Activated naive CD8-positive, alpha-beta T cell treated with anti-CD3 and anti-CD28 coated beads, Interleukin-2, amount 50 U/mL, for 16 hours (primary cell): ENCODE measurements at regions not wholly inside any gene's neighbourhood (a gene's known extent, or its start where the extent isn't known, plus 50 kb on each side); places are given as distances from the start of the nearest gene placed in this dataset.

Experiments
- DNase-seq: peaks from one replicate; pipeline ENCODE4 v3.0.0-alpha.2; 2020; ENCODE audit warnings: low read depth, low spot score

DNA sequence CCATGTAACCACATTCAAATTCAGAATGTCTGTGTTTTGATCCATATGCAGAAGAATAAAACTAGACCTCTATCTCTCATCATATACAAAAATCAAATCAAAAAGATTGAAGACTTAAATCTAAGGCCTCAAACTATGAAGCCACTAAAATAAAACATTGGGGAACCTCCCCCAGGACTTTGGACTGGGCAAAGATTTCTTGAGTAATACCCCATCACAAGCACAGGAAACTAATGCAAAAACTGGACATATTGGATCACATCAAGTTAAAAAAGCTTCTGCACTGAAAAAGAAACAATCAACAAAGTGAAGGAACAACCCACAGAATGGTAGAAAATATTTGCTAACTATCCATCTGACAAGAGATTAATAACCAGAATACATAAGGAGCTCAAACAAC lies 266.8 kb downstream of the EPM2A start:
- DNase-seq: no peak

DNA sequence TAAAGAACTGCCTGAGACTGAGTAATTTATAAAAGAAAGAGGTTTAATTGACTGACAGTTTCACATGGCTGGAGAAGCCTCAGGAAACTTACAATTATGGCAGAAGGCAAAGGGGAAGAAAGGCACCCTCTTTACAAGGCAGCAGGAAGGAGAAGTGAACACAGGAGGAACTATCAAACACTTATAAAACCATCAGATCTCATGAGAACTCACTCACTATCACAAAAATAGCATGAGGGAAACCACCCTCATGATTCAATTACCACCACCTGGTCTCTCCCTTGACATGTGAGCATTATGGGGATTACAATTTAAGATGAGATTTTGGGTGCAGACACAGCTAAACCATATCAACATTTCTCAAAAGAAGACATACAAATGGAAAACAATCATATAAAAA lies 266.3 kb downstream of the EPM2A start:
- no peak for DNase-seq

DNA sequence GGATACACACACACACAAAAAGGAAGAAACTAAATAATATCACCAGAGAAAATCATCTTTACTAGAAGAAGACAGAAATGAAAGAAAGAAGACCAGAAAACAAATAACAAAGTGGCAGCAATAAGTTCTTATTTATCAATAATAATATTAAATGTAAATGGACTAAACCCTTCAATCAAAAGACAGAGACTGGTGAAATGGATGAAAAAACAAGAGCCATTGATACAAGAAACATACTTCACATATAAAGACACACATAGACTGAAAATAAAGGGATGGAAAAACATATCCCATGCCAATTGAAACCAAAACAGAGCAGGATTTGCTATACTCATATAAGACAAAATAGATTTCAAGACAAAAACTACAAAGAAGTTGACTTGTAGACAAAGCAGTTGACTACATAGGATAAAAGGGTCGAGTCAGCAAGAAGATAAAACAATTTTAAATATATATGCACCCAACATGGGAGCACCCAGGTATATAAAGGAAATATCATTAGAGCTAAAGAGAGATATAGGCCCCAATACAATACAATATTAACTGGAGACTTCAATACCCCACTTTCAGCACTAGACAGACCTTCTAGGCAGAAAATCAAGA lies 259.4 kb downstream of the EPM2A start:
- DNase-seq: no peak

DNA sequence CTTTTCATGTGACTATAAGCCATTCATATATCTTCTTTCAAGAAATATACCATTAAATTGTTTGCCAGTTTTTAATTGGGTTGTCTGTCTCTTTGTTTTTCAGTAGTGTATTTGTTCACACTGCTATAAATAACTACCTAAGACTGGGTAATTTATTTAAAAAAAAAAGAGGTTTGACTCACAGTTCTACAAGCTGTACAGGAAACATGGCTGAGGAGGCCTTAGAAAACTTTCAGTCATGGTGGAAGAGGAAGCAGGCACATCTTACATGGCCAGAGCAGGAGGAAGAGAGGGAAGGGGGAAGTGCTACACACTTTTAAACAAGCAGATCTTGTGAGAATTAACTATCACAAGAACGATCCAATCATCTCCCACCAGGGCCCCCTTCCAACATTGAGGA lies 255.3 kb downstream of the EPM2A start:
- DNase-seq: no peak

DNA sequence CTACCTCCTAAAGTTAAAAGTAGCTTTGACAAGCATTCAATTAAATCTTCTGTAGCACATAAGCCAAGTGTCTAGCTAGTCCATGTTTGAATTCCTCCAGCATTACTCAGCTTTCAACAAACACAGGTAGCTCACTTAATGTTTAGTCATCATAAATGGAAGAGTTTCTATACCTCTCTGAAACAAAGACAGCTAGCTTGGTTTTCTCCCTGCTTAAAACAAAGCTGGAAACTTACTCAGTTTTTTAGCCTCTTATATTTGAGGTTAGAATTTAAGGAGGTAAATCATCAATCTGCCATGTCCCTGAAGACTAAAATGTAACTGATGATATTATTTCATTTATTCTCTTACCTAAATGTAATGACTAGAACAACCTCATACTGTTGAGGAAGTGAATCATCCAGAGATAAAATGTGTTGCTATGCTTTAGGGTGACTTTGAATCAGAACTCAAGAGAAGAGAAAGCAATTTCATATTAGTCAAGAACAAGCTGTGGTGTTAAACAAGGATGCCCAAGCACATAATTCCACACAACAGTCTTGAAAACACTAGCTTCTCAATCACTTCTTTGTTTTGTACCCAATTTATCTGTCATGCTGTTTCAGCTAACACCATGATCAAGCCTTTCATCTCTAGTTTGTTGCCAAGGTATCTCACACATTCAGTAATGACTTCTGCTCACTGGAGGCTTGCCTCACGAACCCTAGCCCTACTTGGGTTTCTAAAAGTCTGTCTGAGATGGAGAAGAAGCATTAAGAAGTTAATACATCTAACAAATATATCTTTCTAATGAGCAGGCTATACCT lies 251.9 kb downstream of the EPM2A start:
- no peak for DNase-seq

DNA sequence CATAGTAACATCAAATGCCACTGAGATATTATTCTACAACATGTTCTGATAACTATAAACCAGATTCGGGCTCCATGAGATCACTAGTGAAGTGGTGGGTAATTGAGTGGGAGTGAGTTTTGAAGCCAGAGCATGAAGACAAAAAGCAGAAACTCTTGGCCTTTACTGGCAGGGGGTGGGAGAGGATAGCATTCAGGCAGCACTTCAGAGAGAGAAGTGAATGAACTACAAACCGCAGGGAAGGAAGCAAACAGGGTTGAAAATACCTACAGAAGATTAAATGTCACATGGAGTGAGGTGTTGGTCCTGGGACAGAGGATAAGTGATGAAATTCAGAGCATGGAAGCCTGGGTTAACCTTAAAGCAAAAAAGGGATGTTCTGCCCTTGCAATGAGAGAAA lies 250.0 kb downstream of the EPM2A start:
- no peak for DNase-seq

DNA sequence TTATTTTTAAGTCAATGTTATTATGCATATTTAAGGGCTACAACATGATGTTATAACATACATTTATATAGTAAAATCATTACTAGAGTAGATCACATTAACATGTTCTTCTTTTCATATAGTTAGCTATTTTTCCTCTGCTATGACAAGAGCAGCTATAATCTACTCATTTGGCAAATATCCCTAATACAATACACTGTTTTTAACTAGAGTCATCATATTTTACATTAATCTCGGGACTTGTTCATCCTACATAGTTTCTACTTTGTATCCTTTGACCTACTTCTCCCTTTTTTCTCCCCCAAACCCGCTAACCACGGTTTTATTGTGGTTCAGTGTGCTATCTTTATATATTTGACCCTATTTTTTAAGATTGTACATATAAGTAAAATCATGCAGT lies 249.0 kb downstream of the EPM2A start:
- no peak for DNase-seq

DNA sequence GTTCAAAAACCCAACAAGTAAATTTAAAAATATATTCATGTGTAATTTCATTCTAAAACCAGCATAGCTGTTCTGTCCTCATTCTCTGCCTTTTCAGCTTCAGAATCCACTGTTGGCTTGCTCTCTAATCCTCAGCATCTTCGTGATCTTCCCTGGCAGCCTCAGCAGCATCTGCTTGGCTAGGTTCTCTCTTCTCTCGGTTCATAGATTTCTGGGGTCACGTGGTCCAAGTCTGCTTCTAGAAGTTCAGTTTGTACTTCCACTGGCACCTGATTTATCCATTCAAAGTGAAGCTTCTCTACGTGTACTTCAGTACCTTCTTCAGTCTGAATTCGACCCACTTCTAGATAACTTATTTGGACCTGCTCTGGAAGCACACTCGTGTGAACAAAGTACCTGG lies 245.7 kb downstream of the EPM2A start:
- no peak for DNase-seq

DNA sequence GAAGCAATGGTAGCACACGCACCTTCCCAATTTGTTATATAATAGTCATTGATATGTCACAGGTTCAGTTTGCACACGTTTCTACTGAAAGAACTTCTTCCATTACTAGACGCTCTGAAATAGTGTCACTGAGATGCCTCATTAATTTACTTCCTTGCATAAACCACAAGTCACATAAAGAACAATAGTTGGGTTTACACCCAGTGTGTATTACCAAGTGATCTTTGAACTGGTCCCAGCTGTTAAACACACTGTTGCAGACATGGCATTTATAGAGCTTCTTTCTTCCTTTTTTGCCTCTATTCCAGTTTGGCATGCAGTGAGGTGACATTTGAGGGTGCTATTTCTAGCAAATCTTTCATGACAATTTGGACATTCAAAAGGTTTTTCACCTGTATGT lies 245.3 kb downstream of the EPM2A start:
- DNase-seq: no peak

DNA sequence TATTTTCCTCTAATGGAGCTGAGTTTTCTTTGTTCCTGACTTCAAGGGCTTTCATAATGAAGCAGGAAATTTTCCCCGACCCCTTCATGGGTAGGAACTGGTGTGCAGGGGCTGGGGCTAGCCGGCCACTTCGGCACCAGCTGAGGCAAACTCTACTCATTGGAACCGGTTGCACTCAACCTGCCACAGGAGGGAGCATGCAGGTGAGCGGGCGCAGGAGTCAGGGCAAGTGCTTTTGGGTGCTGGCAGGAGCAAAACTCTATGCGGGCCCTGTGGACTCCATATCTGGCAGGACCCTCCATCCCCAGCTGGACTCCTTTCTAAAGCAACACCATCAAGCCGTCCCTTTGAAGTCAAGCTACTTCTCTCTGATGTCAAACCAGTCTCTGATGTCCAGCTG lies 244.2 kb downstream of the EPM2A start:
- no peak for DNase-seq

DNA sequence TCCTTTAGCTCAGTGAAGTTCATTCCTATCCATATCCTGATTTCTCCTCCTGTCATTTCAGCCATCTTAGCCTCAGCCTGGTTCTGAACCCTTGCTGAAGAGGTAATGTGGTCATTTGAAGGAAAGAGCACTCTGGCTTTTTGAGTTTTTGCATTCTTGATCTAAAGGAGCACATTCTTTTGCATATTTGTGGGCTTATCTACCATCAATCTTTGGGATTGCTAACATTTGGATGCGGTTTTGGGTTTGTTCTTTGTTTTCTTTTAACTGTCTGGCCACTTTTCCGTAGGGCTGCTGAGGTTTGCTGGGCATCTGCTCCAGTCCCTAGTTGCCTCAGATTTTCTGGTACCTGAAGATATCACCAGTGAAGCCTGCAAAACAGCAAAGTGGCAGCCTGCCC lies 238.3 kb downstream of the EPM2A start:
- no peak for DNase-seq

DNA sequence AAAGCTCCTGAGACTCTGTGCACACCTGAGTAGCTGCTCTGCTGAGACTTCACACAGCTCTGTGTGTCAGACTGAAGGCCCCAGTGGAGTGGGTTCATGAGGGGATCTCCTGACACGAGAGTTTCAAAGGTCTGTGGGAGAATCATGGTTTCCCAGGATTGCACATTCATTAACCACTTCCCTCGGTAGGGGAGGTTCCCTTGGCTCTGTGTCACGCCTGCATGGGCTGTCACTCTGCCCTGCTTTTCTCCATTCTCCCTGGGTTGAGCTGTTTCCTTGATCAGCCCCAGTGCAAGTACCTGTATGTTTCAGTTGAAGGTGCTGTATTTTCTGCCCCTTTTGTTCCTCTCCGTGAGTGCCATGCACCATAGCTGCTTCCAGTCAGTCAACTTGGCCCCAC lies 236.9 kb downstream of the EPM2A start:
- DNase-seq: no peak

DNA sequence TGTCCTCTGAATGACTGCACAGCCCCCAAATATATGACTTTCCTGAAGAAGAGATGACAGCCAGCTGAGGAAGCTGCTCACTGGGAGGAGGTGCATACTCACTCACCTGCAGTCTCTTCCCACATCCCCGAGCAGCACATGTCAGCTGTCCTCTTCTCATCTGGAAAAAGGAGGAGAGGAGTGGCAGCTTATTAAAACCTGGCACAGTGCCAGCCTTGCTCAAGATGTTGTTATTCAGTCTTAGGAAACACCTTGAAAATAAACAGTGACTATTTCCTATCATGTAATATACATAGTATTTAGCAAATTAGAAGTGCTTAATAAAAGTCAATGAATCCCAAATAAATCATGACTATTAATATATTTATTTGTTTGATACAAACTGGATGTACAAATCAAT lies 232.9 kb downstream of the EPM2A start:
- DNase-seq: no peak

DNA sequence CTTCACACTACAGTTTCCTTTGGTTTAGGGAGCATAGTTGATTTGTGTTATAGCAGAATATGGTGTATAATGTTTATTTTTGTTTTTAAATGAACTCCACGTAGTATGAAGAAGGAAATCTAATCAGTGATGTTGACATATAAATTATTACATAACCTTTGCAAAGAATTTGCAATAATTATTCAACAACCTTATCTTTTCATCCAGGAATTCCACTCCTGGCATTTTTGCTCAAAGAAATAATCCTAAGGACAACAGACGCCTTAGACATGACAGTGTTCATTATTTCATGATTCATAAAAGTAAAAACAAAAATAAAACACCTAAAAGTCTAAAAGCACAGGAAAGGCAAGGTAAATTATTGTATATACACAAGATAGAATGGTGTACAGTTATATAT lies 229.2 kb downstream of the EPM2A start:
- DNase-seq: no peak

DNA sequence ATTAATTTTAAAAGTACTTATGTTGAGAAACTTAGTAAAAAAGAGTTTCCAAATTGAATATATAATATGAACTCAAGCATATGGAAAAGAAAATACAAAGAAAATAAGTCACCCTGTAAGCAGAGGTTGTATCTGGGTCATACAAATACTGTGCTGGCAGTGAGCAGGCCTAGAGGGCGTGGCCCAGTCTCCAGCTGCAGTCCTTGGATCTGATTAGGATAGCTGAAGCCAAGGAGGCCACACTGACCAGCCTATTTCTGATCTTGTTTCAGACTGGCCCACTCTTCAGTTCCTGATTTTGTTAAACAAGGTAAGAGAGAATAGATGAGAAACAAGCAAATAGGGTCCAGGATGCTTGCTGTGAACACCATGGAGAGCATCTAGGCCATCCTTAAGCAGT lies 228.8 kb downstream of the EPM2A start:
- no peak for DNase-seq

DNA sequence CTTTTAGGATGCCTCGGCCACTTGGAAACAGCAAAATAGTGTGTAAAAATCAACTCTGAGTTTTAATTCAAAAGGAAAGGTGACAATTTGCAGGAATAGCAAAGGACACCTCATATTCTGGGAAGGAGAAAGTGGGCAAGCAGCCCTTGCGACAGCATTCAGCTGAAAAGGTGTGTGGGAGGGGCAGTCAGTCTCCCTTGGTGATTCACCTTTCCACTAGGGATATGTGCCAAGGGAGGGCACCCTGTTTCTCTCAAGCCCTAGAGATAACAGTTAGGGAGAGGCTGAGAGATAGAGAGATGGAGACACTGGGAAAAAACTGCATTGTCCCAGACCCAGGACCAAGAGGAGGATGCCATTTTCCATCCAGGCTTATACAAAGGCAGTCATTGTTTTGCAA lies 228.1 kb downstream of the EPM2A start:
- DNase-seq: no peak

DNA sequence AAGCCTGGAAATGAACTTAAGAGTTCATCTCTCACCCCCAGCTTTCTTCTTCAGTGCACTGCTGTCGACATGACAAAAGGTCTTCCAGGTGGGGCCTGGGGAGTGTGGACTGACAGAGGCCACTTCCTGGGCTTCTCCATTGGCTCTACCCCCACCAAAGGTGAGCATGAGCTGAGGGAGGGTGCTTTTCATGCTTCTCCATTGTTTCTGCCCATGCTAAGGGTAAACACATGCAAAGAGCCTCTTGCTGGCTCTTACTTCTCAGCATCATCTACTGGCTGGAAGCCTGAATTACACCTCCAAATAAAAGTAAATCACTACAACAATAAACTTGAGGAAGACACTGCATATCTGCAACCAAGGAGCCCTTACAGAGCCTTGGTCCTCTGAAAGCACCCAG lies 227.2 kb downstream of the EPM2A start:
- no peak for DNase-seq

DNA sequence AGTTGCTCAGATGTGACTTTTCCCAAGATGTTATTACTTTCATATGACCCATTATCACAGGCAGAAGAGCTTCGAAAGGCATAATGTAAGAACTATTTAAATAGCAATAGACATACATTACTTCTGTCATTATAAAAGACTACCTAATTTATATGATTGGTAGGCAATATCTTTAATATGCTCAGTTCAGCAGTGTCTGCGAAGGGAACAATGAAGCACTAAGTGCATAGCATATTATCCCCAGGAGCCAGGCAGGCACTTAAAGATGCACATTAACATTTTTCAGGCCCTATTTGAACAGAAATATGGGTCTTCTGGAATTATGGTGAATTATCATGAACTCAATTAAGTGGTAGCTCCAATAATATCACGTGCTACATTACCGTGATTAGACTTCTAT lies 217.8 kb downstream of the EPM2A start:
- no peak for DNase-seq

DNA sequence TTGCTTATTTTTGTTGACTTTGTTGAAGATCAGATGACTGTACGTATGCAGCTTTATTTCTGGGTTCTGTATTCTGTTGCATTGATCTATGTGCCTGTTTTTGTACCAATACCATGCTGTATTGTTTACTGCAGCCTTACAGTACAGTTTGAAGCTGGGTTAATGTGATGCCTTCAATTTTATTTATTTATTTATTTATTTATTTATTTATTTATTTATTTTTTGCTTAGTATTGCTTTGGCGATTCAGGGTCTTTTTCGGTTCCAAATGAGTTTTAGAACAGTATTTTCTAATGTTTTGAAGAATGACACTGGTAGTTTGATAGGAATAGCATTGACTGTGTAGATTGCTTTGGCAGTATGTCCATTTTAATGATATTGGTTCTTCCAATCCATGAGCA lies 210.3 kb downstream of the EPM2A start:
- no peak for DNase-seq

DNA sequence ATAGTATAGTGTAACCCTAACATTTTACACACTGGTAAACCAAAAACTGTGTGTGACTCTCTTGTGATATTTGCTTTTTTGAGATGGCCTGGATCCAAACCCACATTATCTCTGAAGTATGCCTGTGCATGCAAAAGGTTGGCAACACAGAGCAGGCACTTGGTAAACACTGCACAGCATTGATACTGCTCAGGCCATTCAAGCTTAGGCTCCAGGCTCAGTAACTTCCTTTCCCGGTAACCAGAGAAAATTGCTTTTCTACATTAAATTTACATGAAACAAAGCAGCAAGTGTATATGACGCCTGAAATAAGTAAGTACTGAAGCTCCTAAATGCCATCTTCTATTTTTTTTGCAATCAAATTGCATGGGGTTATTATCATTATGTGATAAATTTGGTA lies 205.7 kb downstream of the EPM2A start:
- DNase-seq: no peak

DNA sequence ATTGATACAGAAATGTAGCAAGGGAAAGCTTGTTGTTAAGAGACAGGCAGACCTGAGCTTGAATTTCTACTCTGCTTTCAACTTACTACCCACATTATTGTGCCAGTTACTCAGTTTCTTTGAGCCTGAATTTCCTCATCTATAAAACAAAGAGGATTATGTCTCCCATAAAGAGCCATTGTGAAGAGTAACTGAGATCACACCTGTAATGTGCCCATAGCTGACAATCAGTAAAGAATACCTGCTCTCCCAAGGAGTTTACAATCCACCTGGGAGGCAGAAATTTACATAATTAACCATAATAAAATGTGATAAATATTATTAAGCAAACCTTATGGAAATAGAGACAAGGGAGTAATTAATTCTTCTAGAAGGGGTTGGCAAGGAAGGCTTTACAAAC lies 204.9 kb downstream of the EPM2A start:
- DNase-seq: no peak

DNA sequence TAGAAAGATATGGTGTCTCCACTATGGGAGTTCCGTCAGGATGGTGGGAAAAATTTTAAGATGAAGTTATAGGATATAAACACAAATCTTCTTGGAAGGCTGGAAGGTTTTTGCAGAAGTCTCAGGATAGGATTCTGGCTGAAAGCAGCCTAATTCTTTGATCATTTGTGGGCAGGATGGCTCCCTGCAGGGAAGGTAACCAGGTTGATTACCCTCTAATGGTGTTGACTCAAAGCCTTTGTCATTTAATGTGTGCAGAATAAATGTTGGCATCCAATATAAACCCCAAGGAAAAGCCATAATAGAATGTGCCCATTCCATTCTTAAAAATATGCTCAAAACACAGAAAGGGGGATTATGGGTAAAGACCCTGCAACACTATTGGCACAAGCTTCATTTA lies 204.3 kb downstream of the EPM2A start:
- no peak for DNase-seq

DNA sequence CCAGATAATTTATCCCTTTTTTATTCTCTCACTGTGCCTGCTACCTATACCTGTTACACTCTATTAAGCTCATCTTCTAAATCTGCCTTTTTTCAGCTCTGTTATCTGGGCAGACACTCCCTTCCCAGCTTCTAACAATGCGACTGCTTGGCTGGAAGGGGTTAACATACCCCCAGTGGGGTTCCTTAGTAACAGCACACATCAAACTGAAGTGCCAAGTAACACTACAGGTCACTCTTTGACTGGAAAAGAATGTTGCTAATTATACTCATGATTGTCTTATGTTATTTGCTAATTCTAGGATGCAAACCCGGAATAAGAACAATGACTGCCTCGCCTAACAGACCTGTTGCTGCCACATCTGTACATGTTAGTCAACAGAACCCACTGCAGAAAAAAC lies 203.5 kb downstream of the EPM2A start:
- DNase-seq: no peak

DNA sequence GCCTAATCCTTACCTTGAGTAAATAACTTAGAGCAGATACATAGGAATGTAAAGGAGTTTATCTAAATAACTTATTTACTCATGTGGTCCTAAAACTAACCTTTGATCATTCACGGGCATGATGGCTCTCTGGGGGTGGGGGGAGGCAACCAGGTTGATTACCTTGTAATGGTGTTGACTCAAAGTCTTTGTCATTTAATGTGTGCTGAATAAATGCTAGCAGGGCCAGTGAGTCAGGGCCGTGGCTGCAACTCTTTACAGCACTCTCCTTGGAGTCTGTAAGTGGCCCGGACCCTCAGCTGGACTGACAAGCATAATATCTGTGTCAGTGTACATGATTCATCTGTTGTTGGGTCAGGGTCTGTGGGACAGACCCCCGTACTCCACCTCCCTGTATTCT lies 203.0 kb downstream of the EPM2A start:
- no peak for DNase-seq
